Mononuclear cell (primary cell): ENCODE measurements at regions not wholly inside any gene's neighbourhood (a gene's known extent, or its start where the extent isn't known, plus 50 kb on each side); places are given as distances from the start of the nearest gene placed in this dataset.

Source experiments
- H3K27me3 ChIP-seq: 2 replicates; pipeline ENCODE4 v1.6.0; 2011; ENCODE audit warnings: low read length, control low read depth; ENCODE audit not compliant: insufficient read depth
- H3K4me1 ChIP-seq: 2 replicates; pipeline ENCODE4 v1.5.1; 2011; ENCODE audit warnings: mild to moderate bottlenecking, low read length, control low read depth; ENCODE audit not compliant: insufficient read depth
- H3K4me3 ChIP-seq: 2 replicates; pipeline ENCODE4 v1.5.1; 2011; ENCODE audit warnings: mild to moderate bottlenecking, low read length, moderate library complexity
- H3K9me3 ChIP-seq: 2 replicates; pipeline ENCODE4 v1.5.1; 2011; ENCODE audit warnings: low read depth, mild to moderate bottlenecking, control low read depth, low read length

DNA sequence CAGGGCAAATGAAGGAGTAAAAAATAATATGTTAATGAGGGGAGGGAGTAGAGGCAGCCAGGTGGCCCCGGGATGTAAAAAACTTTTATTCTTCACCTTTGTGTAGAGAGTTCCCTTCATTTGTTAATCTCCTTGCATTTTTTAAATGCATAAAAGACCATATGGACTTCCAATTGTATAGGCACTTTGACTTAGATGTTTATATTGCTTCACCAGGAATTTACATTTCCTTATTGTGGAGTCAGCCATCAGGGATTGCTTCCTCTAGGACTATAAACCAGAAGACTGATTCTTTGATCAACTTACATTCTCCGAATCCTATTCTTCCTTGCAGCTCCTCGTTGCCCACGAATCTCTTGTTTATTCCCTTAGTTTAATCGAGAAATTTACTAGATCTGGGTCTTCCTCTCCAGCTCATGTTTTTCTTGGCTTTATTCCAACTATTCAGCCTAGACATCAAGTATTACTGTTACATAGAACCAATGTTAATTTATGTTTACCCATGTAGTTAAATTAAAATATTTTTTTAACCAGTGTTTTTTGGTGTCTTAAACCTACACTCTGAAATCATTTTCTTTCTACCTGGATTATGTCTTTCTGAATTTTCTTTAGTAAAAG lies 1187.0 kb upstream of the SLC10A2 start:
- H3K4me1 ChIP-seq = no peaks in the 10 kb centered on the region
- no peaks in the 10 kb centered on the region for H3K9me3 ChIP-seq
- no peak overlapping the region for H3K4me3 ChIP-seq
- no peaks in the 10 kb centered on the region for H3K27me3 ChIP-seq

DNA sequence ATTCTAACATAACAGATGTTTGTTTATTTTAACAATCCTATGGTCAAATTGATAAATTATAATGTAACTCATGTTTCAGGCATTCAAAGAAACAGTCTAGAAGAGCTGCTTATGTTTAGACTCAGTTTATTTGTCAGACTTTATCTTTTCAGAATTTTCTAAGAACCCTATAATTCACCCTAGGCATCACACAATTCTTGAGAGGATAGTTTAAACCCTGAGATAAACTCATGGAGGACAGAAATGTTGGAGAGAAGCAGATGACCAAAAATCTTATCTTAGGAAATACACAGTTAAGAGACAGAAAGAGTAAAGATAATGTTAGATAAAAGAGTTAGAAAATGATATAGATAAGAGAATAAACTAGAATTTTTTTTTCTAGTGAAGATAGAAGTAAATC lies 1185.7 kb upstream of the SLC10A2 start:
- Histone ChIP-seq H3K4me1 (no peaks in the 10 kb centered on the region), H3K27me3 (no peaks in the 10 kb centered on the region), H3K4me3 (no peak overlapping the region), H3K9me3 (no peaks in the 10 kb centered on the region)

- Histone ChIP-seq H3K27me3 (no peaks in the 10 kb centered on the region), H3K9me3 (no peaks in the 10 kb centered on the region), H3K4me1 (no peaks in the 10 kb centered on the region), H3K4me3 (no peak overlapping the region)
Measured at GRCh38 chr13:104246955-104247354, 1180.7 kb upstream of the SLC10A2 start.

GRCh38 chr13:104206450-104207044 lies 1140.3 kb upstream of the SLC10A2 start:
- Histone ChIP-seq H3K4me3 (no peak overlapping the region), H3K27me3 (no peaks in the 10 kb centered on the region), H3K9me3 (peaks cover 4% of the 10 kb centered on the region), H3K4me1 (no peaks in the 10 kb centered on the region)

GRCh38 chr13:104204177-104204576 lies 1138.0 kb upstream of the SLC10A2 start:
- Histone ChIP-seq H3K4me3 (no peak overlapping the region), H3K27me3 (no peaks in the 10 kb centered on the region), H3K9me3 (peaks cover 4% of the 10 kb centered on the region), H3K4me1 (no peaks in the 10 kb centered on the region)

GRCh38 chr13:104198801-104199200 lies 1132.6 kb upstream of the SLC10A2 start:
- Histone ChIP-seq H3K4me3 (no peak overlapping the region), H3K9me3 (no peaks in the 10 kb centered on the region), H3K27me3 (no peaks in the 10 kb centered on the region), H3K4me1 (no peaks in the 10 kb centered on the region)

DNA sequence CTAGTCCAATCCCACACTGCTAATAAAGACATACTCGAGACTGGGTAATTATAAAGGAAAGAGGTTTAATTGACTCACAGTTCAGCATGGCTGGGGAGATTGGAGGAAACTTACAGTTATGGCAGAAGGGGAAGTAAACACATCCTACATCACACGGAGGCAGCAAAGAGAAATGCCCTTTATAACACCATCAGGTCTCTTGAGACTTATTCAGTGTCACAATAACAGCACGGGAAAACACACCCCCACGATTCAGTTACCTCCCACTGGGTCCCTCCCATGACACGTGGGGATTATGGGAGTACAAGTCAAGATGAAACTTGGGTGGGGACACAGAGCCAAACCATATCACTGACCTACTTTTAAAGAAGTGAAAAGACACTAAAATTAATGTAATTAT lies 1130.4 kb upstream of the SLC10A2 start:
- no peak overlapping the region for H3K4me3 ChIP-seq
- no peaks in the 10 kb centered on the region for H3K4me1 ChIP-seq
- no peaks in the 10 kb centered on the region for H3K9me3 ChIP-seq
- H3K27me3 ChIP-seq = no peaks in the 10 kb centered on the region

GRCh38 chr13:104181526-104182231 lies 1115.5 kb upstream of the SLC10A2 start:
- no peak overlapping the region for H3K4me3 ChIP-seq
- H3K4me1 ChIP-seq = no peaks in the 10 kb centered on the region
- H3K27me3 ChIP-seq = no peaks in the 10 kb centered on the region

DNA sequence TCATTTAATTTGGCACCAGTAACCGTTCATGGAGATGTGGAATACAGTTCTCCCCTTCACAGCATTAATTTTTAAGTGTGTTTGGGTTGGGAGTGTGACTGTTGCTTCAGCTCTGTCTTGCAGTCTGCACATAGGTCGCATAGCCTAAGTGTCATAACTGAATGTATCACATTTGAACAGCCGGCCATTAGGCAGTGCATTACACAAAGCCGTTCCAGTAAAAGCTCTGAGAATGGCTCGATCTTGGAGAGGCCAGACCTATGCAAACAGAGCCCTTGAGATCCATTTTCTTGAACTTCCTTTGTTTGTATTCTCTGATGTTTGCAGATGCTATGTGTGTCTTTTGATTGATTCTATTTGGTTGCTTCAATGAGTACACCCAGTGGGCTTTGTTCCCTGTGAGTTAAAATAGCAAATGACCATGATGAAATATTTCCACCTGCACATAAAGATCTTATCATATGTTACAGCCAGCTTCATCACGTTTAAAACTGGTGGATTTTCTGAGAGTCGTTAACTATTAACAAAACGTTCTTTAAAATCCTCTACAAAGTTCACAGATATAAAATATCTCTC lies 1104.9 kb upstream of the SLC10A2 start:
- no peak overlapping the region for H3K4me3 ChIP-seq
- H3K27me3 ChIP-seq = no peaks in the 10 kb centered on the region
- no peaks in the 10 kb centered on the region for H3K9me3 ChIP-seq
- H3K4me1 ChIP-seq = no peaks in the 10 kb centered on the region

More at GRCh38 chr13:104181526-104182231, 1115.5 kb upstream of the SLC10A2 start:
- no peaks in the 10 kb centered on the region for H3K9me3 ChIP-seq

- H3K27me3 ChIP-seq = no peaks in the 10 kb centered on the region
- H3K4me3 ChIP-seq = no peak overlapping the region
- H3K9me3 ChIP-seq = no peaks in the 10 kb centered on the region
- no peaks in the 10 kb centered on the region for H3K4me1 ChIP-seq
Measured at GRCh38 chr13:104163866-104164630, 1097.8 kb upstream of the SLC10A2 start.

GRCh38 chr13:104160536-104160935 lies 1094.3 kb upstream of the SLC10A2 start:
- Histone ChIP-seq H3K9me3 (no peaks in the 10 kb centered on the region), H3K27me3 (no peaks in the 10 kb centered on the region), H3K4me3 (no peak overlapping the region), H3K4me1 (no peaks in the 10 kb centered on the region)

- no peaks in the 10 kb centered on the region for H3K4me1 ChIP-seq
- no peaks in the 10 kb centered on the region for H3K27me3 ChIP-seq
- H3K9me3 ChIP-seq = no peaks in the 10 kb centered on the region
- H3K4me3 ChIP-seq = no peak overlapping the region
Measured at GRCh38 chr13:104143760-104144416, 1077.7 kb upstream of the SLC10A2 start.

GRCh38 chr13:104140552-104140951 lies 1074.3 kb upstream of the SLC10A2 start:
- H3K4me3 ChIP-seq = no peak overlapping the region
- H3K4me1 ChIP-seq = no peaks in the 10 kb centered on the region
- H3K9me3 ChIP-seq = no peaks in the 10 kb centered on the region
- H3K27me3 ChIP-seq = no peaks in the 10 kb centered on the region

GRCh38 chr13:104137416-104137815 lies 1071.2 kb upstream of the SLC10A2 start:
- Histone ChIP-seq H3K9me3 (no peaks in the 10 kb centered on the region), H3K4me3 (no peak overlapping the region), H3K27me3 (no peaks in the 10 kb centered on the region), H3K4me1 (no peaks in the 10 kb centered on the region)
